C4-2B (cell line): ENCODE measurements at regions not wholly inside any gene's neighbourhood (a gene's known extent, or its start where the extent isn't known, plus 50 kb on each side); places are given as distances from the start of the nearest gene placed in this dataset.
A peak's percentile ranks its signal among the peaks of the same experiment; 100 is the strongest.
"Not testable (repeated sequence)": the region's sequence is repeated elsewhere in the genome, so short reads cannot be mapped to it uniquely, and the experiment has no call there.

ENCODE experiments used
- H3K27ac ChIP-seq: fragments of 450-650 bp; 2 replicates; pipeline ENCODE4 v1.5.1; 2017
- CTCF ChIP-seq: fragments of 450-650 bp; conservative IDR thresholded peaks from 2 replicates; pipeline ENCODE4 v1.5.1; 2017; ENCODE audit warnings: mild to moderate bottlenecking

- not testable (repeated sequence) for H3K27ac ChIP-seq
Measured at GRCh38 chr10:38321393-38321792, 227.3 kb downstream of the ZNF37A start.

GRCh38 chr10:38330306-38330705 is 236.2 kb downstream of the ZNF37A start:
- H3K27ac ChIP-seq: not testable (repeated sequence)

GRCh38 chr10:38331106-38331505 is 237.0 kb downstream of the ZNF37A start:
- not testable (repeated sequence) for H3K27ac ChIP-seq

- not testable (repeated sequence) for H3K27ac ChIP-seq
Measured at GRCh38 chr10:38333699-38334098, 239.6 kb downstream of the ZNF37A start.

- not testable (repeated sequence) for H3K27ac ChIP-seq
Measured at GRCh38 chr10:38350645-38351044, 256.5 kb downstream of the ZNF37A start.

- not testable (repeated sequence) for H3K27ac ChIP-seq
Measured at GRCh38 chr10:38354410-38354809, 260.3 kb downstream of the ZNF37A start.

GRCh38 chr10:38355911-38356526 is 261.9 kb downstream of the ZNF37A start:
- H3K27ac ChIP-seq: peak overlapping the region; percentile 59

GRCh38 chr10:38356527-38356926 is 262.4 kb downstream of the ZNF37A start:
- peak overlapping the region; percentile 59 for H3K27ac ChIP-seq

- not testable (repeated sequence) for H3K27ac ChIP-seq
Measured at GRCh38 chr10:38362514-38362913, 268.4 kb downstream of the ZNF37A start.

GRCh38 chr10:38364073-38364472 is 269.9 kb downstream of the ZNF37A start:
- H3K27ac ChIP-seq: not testable (repeated sequence)

GRCh38 chr10:38365917-38366316 is 271.8 kb downstream of the ZNF37A start:
- TF ChIP-seq CTCF: peak; percentile 65
- not testable (repeated sequence) for H3K27ac ChIP-seq

- not testable (repeated sequence) for H3K27ac ChIP-seq
Measured at GRCh38 chr10:38383800-38384199, 289.7 kb downstream of the ZNF37A start.

GRCh38 chr10:38386869-38387268 is 292.7 kb downstream of the ZNF37A start:
- H3K27ac ChIP-seq: not testable (repeated sequence)

GRCh38 chr10:38390725-38391124 is 296.6 kb downstream of the ZNF37A start:
- TF ChIP-seq CTCF: peak; percentile 41

GRCh38 chr10:38395465-38395864 is 301.3 kb downstream of the ZNF37A start:
- not testable (repeated sequence) for H3K27ac ChIP-seq

More at GRCh38 chr10:38390725-38391124, 296.6 kb downstream of the ZNF37A start:
- H3K27ac ChIP-seq: not testable (repeated sequence)

GRCh38 chr10:38396178-38396954 is 302.2 kb downstream of the ZNF37A start:
- H3K27ac ChIP-seq: not testable (repeated sequence)

GRCh38 chr10:38401565-38401964 is 307.4 kb downstream of the ZNF37A start:
- peak overlapping the region; percentile 90 for H3K27ac ChIP-seq
